DMS153 (cell line): ENCODE measurements at regions not wholly inside any gene's neighbourhood (a gene's known extent, or its start where the extent isn't known, plus 50 kb on each side); places are given as distances from the start of the nearest gene placed in this dataset.
A peak's percentile ranks its signal among the peaks of the same experiment; 100 is the strongest.
"Not testable (repeated sequence)": the region's sequence is repeated elsewhere in the genome, so short reads cannot be mapped to it uniquely, and the experiment has no call there.

Source experiments
- DNase-seq: peaks from one replicate; lab custom pipeline; 2025; lab: John Stamatoyannopoulos, UW

DNA sequence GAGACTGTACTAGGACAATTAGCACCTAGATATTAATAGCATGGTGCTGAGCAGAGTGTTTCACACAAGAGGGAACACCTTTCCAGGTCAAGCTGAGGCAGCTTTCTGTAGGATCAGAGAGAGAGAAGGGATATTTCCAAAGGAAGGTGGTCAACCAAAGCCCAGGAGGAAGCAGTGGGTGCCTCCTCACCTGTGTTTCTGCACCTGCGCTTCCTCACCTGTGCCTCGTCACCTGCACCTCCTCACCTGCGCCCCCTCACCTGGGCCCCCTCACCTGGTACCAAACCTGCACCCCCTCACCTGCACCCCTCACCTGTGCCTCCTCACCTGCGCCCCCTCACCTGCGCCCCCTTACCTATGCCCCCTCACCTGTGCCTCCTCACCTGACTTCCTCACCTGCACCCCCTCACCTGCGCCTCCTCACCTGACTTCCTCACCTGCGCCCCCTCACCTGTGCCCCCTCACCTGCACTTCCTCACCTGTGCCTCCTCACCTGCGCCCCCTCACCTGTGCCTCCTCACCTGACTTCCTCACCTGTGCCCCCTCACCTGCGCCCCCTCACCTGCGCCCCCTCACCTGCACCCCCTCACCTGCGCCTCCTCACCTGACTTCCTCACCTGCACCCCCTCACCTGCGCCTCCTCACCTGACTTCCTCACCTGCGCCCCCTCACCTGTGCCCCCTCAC lies 67.9 kb downstream of the TTLL2 start:
- DNase-seq = no peak

DNA sequence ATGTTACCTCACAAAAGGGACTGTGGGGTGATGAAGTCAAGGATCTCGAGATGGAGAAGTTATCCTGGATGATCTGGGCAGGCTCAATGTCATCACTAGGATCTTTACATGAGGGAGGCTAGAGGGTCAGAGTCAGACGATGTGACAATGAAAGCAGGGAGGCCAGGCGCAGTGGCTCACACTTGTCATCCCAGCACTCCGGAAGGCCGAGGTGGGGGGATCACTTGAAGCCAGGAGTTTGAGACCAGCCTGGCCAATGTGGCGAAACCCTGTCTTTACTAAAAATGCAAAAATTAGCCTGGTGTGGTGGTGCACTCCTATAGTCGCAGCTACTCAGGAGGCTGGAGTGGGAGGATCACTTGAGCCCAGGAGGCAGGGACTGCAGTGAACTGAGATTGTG lies 68.8 kb downstream of the TTLL2 start:
- no peak for DNase-seq

DNA sequence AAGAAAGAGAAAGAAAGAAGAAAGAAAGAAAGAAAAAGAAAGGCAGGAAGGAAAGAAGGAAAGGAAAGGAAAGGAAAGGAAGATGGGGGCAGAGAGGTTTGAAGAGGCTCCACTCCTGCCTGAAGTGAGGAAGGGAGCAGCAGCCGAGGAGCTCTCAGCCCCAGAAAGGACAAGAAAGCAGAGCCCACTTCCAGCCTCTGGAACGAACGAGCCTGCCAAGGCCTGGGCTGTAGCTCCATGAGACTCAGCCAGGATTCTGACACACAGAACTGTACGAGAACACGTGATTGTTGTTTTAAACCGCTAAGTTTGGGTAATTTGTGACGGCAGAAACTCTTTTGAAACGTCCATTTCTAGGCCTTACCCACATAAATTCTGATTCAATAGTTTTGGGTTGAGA lies 69.5 kb downstream of the TTLL2 start:
- no peak for DNase-seq

DNA sequence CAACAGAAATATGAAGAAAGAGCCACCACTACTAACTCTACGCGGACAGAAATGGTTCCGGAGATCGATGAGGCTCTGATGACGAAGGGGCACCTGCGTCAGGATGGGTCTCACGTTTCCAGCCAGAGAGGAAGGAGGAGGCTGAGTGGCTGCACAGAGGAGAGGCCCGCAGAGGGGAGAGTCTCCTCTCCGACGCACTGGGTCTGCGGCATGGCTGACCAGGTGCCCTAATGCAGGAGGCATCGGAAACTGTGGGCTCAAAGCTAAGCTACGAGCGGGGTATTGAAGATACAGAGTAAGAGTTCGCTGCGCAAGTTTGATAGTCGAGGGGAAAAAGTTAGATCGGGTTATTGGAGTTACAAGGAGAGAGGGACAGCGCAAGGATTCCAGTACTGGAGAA lies 69.9 kb downstream of the TTLL2 start:
- DNase-seq = no peak

DNA sequence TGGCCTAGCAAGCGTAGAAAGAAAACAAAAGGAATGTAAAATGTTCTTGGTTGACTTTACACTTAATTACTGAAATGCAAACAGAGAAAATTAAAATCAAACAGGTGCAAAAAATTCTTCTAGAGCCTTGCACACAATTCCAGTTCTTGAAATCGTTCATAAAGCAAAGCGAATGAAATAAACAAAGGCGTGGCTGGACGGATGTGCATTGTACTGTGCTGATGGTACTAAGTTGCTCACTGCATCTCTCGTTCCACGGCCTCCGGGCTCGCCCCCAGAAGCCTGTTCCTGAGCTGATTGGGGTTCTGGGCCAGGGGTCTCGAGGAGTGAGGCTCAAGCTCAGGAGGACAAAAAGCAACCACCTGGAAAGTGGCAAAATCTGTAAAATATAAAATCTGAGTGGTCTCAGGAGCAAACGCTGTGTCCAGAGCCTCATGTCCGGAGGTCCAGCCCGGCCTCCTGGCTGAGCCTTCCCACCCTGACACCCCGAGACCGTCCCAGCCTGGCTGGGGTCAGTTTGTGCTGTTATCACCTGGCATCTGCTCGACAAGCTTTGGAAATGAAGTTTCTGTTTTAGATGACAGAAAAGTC lies 71.3 kb downstream of the TTLL2 start:
- no peak for DNase-seq

DNA sequence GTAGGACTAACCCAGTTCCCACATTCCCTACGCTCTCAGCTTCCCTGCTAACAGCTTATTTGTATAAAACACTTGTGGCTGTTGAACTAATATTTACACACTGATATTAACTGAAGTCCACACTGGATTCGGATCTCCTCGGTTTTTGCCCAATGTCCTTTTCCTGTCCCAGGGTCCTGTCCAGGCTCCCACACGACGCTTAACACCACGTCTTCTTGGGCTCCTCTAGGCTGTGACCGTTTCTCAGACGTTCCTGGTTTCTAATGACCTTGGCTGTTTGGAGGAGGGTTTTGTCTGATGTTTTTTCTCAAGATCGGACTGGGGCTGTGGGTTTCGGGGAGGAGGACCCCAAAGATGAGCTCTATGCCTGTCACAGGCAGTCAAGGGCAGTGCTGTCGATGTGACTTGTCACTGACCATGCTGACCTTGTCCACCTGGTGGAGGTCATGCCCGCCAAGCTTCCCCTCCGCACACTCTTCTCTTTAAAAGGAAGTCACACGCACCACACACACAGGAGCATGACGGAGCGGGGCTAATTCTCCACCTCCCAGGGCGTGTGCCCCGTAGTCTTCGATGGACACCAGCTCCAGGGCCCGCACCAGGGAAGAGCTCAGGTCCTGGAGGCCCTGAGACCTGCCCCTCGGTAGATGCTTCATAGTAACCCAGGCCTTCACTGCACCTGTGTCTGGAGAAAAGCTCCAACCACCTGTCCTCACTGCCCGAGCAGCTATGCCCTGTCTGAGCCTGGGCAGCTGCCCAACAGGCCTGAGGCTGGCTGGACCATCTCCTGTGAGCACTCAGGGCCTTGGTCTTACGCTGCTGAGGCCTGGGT lies 72.0 kb downstream of the TTLL2 start:
- DNase-seq = no peak

DNA sequence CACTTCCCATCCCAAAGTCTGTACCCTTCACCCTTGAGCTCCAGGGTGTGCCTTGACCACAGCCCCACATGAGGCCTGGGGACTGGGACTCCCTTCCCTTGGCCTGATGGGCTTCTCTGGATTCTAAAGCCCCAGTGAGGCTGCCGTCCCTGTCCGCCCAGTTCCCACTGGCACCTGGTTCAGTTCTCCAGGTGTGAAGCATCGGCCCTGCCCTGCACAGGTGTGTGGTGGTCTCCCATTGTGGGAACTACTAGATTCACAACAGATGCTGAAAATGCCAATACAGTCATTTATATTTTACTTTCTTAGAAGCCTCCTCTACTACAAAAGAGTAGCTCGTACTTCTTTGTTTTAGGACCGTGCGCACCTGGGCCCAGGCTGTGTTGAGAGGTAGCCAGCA lies 72.8 kb downstream of the TTLL2 start:
- no peak for DNase-seq

DNA sequence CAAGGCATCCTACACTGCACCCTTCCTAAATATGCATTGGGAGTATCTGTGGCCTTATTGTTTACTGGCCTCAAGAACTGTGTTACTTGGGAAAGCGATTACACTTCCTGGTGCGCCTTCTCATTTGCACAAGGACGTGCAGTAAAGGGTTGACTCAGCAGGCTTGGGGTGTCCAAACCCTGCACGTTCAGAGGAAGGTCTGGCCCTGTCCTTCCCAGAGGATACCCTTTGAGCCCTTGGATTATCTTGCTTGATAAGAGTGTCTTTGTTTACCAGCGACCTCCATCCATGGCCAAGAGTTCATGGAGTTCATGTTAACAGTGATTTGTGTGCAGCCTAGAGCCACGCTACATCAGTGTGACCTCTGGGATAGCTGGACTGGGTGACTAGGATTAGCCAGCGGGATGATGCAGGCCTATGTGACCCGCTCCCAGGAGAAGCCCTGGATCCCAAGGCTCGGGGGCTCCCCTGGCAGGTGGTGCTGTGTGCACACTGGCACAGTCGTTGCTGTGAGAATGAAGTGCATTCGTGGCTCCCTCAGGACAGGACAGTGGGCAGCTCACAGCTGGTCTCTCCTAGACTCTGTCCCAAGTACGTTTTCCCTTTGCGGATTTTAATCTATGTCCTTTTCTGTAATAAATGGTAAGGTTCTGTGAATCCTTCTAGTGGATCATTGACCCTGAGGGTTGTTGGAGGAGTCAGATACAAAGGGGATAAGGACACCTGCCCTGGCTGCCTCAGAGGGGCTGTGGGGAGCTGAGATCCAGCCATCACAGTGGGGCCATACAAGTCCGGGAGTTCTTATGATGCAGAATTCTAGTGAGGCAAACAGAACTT lies 73.5 kb downstream of the TTLL2 start:
- DNase-seq = no peak

DNA sequence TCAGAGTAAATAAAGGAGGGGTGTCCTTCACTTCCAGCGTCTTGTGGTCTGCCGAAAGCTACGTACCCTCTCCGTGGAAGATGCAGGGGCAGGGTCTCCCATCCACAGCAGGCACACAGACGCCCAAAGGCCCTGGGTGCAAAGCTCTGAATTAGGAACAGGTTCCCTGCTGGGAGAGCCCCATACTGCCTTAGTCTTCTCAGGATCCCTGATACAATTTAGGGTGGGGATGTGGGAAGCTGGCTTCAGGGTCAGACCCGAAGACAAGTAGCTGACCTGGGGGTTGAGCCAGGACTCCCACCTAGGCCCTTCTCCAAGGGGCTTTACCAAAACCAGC lies 74.1 kb downstream of the TTLL2 start:
- DNase-seq = no peak

DNA sequence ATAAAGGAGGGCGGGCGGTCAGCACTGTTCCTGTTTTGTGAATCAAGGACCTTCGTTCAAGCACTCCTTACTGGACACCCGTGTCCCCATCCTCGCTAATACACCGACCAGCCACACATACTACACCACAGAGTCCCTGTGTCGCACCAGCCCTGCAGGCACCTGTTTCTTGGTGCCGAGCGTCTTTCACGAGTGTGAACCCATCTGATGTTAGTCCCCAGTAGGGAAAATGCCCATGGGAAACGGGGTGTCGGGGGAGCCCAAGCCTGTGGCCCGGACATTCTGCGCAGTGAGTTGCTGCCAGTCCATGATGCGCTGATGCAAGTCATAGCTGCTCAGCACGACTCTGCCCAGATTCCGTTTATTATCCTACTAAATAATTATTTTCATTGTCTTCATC lies 74.7 kb downstream of the TTLL2 start:
- no peak for DNase-seq

DNA sequence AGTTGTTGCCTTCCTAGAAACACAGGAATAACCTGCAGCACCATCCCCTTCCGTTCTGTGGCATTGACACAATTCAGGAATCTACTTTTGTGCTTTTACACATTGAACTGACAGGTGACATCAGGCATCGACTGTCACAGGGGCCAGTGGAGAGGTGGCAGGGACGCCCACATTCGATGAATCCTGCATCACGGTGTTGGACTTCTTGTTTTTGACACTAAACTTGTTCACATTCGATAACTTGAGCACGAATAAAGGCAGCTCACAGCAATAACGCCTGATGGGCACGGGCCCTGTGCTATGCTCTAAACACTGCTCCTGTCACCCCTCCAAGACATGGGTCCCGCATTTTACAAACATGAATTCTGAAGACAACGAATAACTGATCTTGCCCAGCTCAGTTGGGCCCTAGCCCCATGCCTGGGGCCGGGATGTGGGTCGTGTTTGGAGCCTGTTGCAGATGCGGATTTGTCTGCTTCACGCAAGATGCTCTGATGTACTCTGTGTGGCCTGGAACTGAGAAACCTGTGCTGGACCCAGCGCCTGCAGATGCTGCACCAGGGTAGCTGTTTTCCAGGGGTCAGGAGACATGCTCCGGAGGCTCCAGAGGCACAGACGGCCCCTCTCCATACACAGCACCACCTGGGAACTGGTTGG lies 75.7 kb downstream of the TTLL2 start:
- DNase-seq = no peak

DNA sequence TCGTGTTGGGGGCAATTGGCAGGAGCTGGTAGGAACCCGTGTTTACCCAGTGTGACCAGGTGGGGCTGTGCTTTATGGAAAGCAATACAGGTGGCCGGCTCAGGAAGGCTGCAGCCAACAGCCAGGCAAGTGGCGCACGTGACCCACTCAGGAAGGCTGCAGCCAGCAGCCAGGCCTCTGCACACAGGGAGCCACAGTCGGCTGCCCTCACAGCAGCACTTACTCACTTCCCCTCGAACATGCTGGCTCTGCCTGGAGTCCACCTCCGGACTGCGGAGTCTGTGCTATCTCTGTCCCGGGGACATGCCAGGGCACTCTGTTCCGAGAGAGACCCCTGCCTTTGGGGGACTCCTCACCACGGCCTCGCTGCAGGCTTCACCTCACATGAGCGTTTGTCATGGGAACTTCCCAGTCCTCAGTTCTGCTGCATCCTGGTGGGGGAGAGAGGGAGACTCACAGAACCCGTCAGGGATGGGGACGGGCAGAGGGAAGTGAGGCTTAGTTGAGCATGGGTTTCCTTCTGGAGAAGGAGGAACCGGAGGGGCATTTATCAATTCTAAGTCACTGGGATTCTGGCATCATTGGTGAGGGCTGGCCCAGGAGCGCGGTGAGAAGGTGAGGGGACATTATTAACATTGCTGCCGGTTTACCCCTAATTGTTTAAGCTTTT lies 76.8 kb downstream of the TTLL2 start:
- peak; percentile 78 for DNase-seq

DNA sequence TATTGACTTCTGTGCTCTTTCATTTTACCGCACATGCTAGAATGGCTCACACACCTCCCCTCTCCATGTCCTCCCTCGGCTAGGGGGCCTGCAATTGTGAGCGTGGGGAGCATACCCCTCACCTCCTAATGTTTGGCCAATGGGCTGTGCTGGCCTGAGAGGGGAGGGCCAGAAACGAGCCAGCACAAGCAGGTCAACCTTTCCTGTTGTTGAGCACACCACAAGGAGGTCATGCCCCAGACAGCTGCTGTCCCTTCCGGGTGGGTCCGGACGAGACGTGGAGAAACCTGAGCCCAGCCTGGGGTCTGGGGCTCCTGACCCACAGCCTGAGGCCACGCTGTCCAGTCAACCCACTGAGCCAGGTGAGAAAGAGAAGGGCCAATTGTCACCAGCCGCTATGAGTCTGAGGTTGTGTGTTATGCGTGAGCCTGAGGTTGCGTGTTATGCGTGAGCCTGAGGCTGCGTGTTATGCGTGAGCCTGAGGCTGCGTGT lies 77.4 kb downstream of the TTLL2 start:
- DNase-seq = no peak

DNA sequence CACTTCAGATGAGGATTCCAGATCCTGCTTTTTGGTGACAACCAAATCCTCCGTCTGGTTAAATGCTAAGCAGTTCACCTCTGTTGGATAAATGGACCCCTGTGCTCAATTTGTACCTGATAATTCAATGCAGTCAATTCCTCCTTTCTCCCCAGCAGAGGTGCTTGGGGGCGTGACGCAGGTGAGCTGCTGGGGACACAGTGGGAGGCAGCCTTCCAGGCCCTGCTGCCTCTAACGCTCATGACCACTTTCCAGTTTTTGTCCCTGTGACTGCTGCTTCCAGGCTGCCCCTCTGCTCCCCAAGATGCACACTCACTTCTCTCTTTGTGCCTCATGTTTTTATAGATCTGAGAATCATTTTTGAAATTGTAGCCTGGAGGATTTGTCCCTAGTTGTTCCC lies 78.5 kb downstream of the TTLL2 start:
- DNase-seq = no peak

DNA sequence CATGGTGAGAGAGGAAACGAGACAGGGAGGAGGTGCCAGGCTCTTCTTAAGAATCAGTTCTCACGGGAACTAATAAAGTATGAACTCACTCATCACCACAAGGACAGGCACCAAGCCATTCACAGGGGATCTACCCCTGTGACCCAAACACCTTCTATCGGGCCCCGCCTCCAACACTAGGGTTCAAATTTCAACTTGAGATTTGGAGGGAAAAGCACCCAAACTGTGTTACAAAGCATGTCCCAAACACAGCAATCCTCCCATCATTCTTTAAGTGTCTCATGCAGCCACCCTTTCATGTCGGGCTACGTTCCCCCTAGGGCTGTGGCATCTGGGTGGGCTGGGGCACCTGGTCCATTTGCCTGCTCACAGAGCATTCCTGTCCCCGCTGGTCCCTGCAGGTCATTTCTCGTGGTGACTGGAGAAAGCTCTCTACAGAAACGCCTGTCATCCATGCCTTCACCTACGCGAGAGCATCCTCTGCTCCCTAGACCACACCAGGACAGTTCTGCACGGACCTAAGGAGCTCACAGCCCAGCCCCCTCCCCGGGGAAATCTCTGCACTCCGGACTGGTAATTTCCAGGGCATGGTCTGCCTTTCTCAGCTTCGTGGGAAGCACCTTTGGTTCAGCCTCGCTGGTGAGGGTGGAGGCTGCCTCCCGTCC lies 79.6 kb downstream of the TTLL2 start:
- no peak for DNase-seq

DNA sequence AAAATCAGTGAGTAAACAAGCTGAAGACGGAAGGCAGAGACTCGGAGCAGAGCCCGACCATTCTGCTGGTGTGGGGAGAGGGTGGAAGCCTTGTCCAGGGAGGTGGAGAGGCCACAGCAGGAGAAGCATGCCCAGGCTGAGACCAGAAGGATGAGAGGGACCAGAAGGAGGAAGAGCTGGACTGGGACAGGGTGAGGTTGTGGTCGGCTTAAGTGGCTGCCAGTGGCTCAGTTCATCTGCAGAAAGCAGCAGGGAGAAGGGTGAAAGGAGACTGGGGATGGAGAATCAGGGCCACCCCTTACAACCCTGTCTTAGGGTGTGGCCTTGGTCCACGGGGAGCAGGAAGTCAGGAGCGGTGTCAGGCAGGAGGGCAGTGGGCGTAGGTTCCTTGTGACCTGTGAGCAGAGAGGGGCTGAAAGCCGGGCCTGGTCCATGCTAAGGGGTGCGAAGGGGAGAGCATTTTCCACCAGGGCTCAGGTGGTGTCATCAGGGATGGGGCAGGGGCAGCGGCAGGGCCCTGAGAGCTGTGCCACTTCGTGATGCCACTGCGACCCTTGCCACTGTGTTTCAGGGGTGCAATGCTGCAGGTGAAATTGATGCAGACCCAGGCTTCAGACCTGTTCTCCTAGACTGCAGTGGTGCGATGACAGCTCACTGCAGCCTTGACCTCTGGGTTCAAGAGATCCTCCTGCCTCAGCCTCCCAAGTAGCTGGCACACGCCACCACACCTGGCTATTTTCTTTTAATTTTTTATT lies 81.1 kb downstream of the TTLL2 start:
- no peak for DNase-seq

DNA sequence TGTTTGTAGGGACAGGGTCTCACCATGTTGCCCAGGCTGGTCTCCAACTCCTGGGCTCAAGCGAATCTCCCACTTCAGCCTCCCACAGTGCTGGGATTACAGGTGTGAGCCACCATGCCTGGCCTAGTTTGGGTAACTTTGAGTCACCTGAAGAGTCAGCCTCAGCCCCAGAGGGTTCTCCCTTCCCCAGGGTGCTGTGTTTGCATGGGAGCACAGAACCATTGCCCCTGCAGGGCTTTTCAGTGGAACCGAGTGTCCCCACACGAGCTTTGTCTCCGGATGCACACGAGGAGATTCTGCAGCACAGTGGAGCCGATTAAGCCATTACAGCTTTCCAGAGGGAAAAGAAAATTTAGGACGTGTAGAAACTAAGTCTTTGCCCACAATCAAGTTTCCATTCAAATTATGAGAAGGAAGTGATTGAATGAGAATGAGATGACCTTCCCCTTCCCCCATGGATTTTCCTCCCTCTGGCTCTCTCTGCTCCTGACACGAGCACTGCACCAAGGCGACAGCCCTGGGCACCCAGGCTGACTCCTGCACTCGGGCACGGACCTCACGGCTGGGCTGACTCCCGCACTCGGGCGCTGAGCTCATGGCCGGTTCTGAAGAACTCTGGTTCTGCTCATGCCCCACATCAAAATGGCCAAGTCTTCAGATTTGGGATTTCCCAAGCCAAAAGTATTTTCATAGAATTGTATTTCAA lies 81.8 kb downstream of the TTLL2 start:
- not testable (repeated sequence) for DNase-seq

DNA sequence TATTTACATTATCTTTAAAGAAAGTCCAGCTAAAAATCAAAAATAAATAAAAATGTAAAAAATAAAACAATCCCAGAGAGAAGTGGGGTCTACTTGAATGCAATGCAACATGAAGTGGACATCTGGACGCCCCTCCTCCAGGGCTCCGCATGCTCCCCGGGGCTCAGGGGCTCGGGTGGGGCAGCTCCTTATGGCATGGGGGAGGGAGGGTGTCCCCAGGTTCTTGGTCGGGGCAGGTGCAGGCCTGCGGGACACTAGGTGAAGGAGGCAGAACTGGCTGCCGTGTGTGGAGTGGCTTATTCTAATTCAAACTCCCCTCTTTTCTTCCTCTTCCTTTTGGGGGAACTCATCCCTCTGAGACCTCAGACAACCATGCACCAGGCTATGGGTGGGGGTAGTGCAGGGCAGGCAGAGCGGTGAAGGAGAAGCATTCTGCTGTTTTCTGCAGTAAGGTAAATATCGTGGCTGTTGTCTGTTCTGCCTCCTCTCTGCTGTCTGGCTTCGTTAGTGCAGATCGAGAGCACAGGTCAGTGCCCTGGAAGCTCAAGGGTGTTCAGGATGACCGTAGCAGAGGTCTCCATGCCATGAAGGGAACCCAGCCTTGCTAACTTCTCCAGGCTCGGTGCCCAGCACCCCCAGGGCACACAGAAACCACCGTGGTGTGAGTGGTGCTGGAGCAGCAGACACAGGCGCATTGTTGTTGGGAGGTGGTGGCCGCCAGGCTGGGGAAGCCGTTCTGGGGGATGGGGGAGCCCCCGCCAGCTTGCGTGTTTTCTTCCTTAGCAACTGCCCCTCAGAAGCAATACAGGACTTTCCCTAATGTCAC lies 82.6 kb downstream of the TTLL2 start:
- no peak for DNase-seq
